ENCODE measurements at regions not wholly inside any gene's neighbourhood (a gene's known extent, or its start where the extent isn't known, plus 50 kb on each side); places are given as distances from the start of the nearest gene placed in this dataset.

DNA sequence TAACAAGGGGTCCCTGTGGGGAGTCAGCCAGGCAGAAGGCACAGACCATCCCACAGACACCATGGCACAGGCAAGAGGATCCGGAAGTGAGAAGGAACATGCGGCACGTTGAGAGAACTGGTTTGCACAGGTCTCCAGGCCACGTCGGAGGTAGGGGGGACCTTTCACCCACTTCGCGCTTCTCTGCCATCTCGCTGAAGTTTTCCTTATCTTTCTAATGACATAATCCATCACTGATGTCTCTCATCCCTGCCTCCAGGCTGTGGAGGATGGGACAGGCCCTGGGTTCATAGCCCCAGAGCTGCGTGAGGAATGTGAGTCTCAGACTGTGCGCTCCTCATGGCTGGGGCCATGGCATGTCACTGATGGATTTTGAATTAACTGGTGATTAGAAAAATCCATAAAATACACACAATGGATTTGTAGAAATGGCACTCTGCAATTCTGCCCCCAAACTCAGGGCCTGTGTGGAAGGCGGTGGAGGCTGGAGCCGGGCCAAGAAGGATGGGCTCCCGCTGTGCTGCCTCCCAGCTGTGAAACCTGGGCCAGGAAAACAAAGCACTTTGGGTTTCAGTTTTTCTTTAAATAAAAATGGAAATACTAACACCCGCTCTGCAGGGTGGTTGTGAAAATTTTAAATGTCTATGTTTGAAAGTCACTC is 113.3 kb upstream of the ALKAL2 start (continued):
- TF ChIP-seq ZNF326 (CRISPR knock-in tag; IDR thresholded peaks at IDR 0.05; ENCODE audit: borderline replicate concordance) (no peak), ZFP41 (CRISPR knock-in tag; IDR thresholded peaks at IDR 0.05; ENCODE audit: borderline replicate concordance) (no peak), GATA4 (IDR thresholded peaks at IDR 0.05; ENCODE audit: borderline replicate concordance, low read depth) (no peak), ZNF607 (CRISPR knock-in tag; IDR thresholded peaks at IDR 0.05; ENCODE audit: borderline replicate concordance) (no peak), ZNF75D (CRISPR knock-in tag; IDR thresholded peaks at IDR 0.05; ENCODE audit: borderline replicate concordance) (no peak), ZNF143 (CRISPR knock-in tag; IDR thresholded peaks at IDR 0.05) (no peak), KDM3A (CRISPR knock-in tag; IDR thresholded peaks at IDR 0.05; ENCODE audit: low read depth) (no peak)

DNA sequence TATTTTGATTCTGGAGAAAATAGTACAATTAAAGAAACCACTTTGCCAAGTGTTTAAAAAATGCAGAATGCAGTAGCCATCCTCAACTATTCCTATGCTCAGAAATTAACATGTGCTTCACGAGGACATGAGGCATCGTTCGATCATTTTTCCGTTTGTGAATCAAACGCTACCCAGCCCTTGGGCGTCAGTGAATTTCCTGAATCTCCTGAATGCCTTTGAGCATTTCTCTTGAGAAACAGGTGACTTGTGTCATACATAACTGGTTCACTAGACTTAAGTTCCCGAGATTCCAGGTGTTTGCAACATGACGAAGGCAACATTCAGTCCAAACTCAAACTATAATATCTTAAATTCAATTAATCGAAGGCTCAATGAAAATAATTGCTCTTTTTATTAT is 110.0 kb upstream of the ALKAL2 start:
- no TSS peak for BruUV-seq (replicated peaks)
- in situ Hi-C loops (cut with HindIII; ENCODE audit: extremely low pct_ligation_motif_present, low pct_unique_long_range_greater_than_20kb) (no loop called here), intact Hi-C loops (cut with micrococcal nuclease; ENCODE audit: unreplicated experiment) (no loop called here)
- Histone ChIP-seq H2AFZ (ENCODE audit: low read length) (no peak overlapping the region), H3K9ac (ENCODE audit: insufficient read depth, low read depth, low read length) (no peak overlapping the region), H3K4me1 (ENCODE audit: insufficient read depth, low read length) (no peaks in the 10 kb centered on the region), H3K27ac (ENCODE audit: extremely low read length, insufficient read depth, low read length) (no peak overlapping the region), H3K79me2 (ENCODE audit: insufficient read depth, low read length) (no peaks in the 10 kb centered on the region), H3K27me3 (ENCODE audit: control insufficient read depth in 1 of 2, insufficient read depth in 2 of 2, low read length in 2 of 2) (peaks cover 1 to 43% of the 10 kb centered on the region in 2 experiments; a peak in 4 of 5 replicates), H3K4me2 (ENCODE audit: low read depth, low read length) (no peak overlapping the region), H3K4me3 (replicated peaks in 1 of 3; ENCODE audit: insufficient read depth in 1 of 3, low read depth in 2 of 3, low read length in 3 of 3) (no peak overlapping the region), H3K36me3 (replicated peaks in 1 of 2; ENCODE audit: control insufficient read depth in 1 of 2, insufficient read depth in 2 of 2, low read length in 2 of 2) (no peaks in the 10 kb centered on the region), H3K9me3 (ENCODE audit: low read length) (no peaks in the 10 kb centered on the region), H4K20me1 (ENCODE audit: insufficient read depth, low read length) (no peaks in the 10 kb centered on the region)
- ChIA-PET CTCF (ENCODE audit: low intra/inter-chr PET ratio, low total read pairs) (no interaction called here), POLR2A (no interaction called here)
- WGBS (ENCODE audit: low lambda C conversion rate): 46% methylated on average over 9 of the region's 9 CpGs
- FAIRE-seq (no peak), DNase-seq (ENCODE audit: low spot score) (no peak), ATAC-seq (no peak)
- TF ChIP-seq ZNF34 (CRISPR knock-in tag; IDR thresholded peaks at IDR 0.05; ENCODE audit: borderline replicate concordance) (no peak), NR2F6 (IDR thresholded peaks at IDR 0.05) (no peak), NR2F6 (CRISPR knock-in tag; IDR thresholded peaks at IDR 0.05) (no peak), MIER3 (CRISPR knock-in tag; IDR thresholded peaks at IDR 0.05; ENCODE audit: borderline replicate concordance) (no peak), TFDP1 (CRISPR knock-in tag; IDR thresholded peaks at IDR 0.05; ENCODE audit: borderline replicate concordance) (no peak), ZNF713 (CRISPR knock-in tag; IDR thresholded peaks at IDR 0.05) (no peak), GFI1 (CRISPR knock-in tag; IDR thresholded peaks at IDR 0.05; ENCODE audit: borderline replicate concordance) (no peak), ZSCAN30 (CRISPR knock-in tag; IDR thresholded peaks at IDR 0.05) (no peak), MAX (IDR thresholded peaks at IDR 0.05) (no peak), ZFP82 (CRISPR knock-in tag; IDR thresholded peaks at IDR 0.05; ENCODE audit: borderline replicate concordance) (no peak), HOXA9 (CRISPR knock-in tag; IDR thresholded peaks at IDR 0.05; ENCODE audit: borderline replicate concordance) (no peak), KLF16 (CRISPR knock-in tag; IDR thresholded peaks at IDR 0.05) (no peak), ZFP36L1 (CRISPR knock-in tag; IDR thresholded peaks at IDR 0.05) (no peak)
- TF ChIP-seq, protein P1, sequence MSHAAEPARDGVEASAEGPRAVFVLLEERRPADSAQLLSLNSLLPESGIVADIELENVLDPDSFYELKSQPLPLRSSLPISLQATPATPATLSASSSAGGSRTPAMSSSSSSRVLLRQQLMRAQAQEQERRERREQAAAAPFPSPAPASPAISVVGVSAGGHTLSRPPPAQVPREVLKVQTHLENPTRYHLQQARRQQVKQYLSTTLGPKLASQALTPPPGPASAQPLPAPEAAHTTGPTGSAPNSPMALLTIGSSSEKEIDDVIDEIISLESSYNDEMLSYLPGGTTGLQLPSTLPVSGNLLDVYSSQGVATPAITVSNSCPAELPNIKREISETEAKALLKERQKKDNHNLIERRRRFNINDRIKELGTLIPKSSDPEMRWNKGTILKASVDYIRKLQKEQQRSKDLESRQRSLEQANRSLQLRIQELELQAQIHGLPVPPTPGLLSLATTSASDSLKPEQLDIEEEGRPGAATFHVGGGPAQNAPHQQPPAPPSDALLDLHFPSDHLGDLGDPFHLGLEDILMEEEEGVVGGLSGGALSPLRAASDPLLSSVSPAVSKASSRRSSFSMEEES (CRISPR knock-in tag; IDR thresholded peaks at IDR 0.05): no peak
- TF ChIP-seq, protein P2, sequence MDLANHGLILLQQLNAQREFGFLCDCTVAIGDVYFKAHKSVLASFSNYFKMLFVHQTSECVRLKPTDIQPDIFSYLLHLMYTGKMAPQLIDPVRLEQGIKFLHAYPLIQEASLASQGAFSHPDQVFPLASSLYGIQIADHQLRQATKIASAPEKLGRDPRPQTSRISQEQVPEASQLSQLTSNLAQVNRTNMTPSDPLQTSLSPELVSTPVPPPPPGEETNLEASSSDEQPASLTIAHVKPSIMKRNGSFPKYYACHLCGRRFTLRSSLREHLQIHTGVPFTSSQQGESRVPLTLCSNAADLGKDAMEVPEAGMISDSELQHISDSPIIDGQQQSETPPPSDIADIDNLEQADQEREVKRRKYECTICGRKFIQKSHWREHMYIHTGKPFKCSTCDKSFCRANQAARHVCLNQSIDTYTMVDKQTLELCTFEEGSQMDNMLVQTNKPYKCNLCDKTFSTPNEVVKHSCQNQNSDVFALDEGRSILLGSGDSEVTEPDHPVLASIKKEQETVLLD (CRISPR knock-in tag; IDR thresholded peaks at IDR 0.05; ENCODE audit: low read depth): no peak

All from HepG2 (cell line).